PC-9 (cell line): ENCODE measurements at regions not wholly inside any gene's neighbourhood (a gene's known extent, or its start where the extent isn't known, plus 50 kb on each side); places are given as distances from the start of the nearest gene placed in this dataset.

Experiments used
- BruUV-seq: library from RNA; stranded (reverse); fragments of 400-500 nt; replicated peaks from 2 replicates; lab custom pipeline; 2021; lab: Mats Ljungman, UMichigan
- CTCF ChIA-PET: fragments of 300-600 bp; sonication (Branson Sonifier 250); formaldehyde crosslinking; loops from one replicate; lab custom pipeline; 2022; ENCODE audit warnings: antibody characterized with exemption; lab: Charles Lee
- POLR2A ChIA-PET: fragments of 300-600 bp; sonication (Branson Sonifier 250); formaldehyde crosslinking; loops from one replicate; lab custom pipeline; 2022; ENCODE audit warnings: antibody characterized with exemption; ENCODE audit not compliant: unreplicated experiment; lab: Charles Lee
- DNase-seq, 2 experiments: peaks; one replicate each; pipeline versions ENCODE4 v3.0.0 to v3.0.0-alpha.2; 2015 to 2022; ENCODE audit warnings: mixed read lengths in 1 of 2
- H2AFZ ChIP-seq: fragments of 200-600 bp; sonication (generic); 2 replicates; pipeline ENCODE4 v1.8.1; 2017; ENCODE audit warnings: antibody characterized with exemption
- H3F3A ChIP-seq: fragments of 200-600 bp; sonication (generic); 2 replicates; pipeline ENCODE4 v1.8.1; 2017; ENCODE audit warnings: antibody characterized with exemption, mild to moderate bottlenecking, low read depth; ENCODE audit not compliant: insufficient read depth
- H3K27ac ChIP-seq: fragments of 200-600 bp; sonication (generic); 2 replicates; pipeline ENCODE4 v1.6.1; 2016; ENCODE audit warnings: mixed run types
- H3K27me3 ChIP-seq: fragments of 200-600 bp; sonication (generic); 2 replicates; pipeline ENCODE4 v1.6.1; 2016; ENCODE audit warnings: low read depth, mixed run types; ENCODE audit not compliant: insufficient read depth
- H3K36me3 ChIP-seq: fragments of 200-600 bp; sonication (generic); 2 replicates; pipeline ENCODE4 v1.6.1; 2016; ENCODE audit warnings: low read depth, mixed run types
- H3K4me1 ChIP-seq: fragments of 200-600 bp; sonication (generic); replicated peaks from 2 replicates; pipeline ENCODE4 v1.6.1; 2016; ENCODE audit warnings: mixed run types; ENCODE audit not compliant: insufficient read depth
- H3K4me2 ChIP-seq: fragments of 200-600 bp; sonication (generic); 2 replicates; pipeline ENCODE4 v1.6.1; 2017; ENCODE audit warnings: mixed run types
- H3K4me3 ChIP-seq: fragments of 200-600 bp; sonication (generic); 2 replicates; pipeline ENCODE4 v1.6.1; 2016; ENCODE audit warnings: mixed run types
- H3K79me2 ChIP-seq: fragments of 200-600 bp; sonication (generic); 2 replicates; pipeline ENCODE4 v1.6.1; 2017; ENCODE audit warnings: low read depth, mixed run types
- H3K9me2 ChIP-seq: fragments of 200-600 bp; sonication (generic); 2 replicates; pipeline ENCODE4 v1.8.1; 2017; ENCODE audit warnings: mild to moderate bottlenecking; ENCODE audit not compliant: insufficient read depth
- H3K9me3 ChIP-seq: fragments of 200-600 bp; sonication (generic); 2 replicates; pipeline ENCODE4 v1.8.1; 2016; ENCODE audit warnings: low read depth; ENCODE audit not compliant: insufficient read depth
- H4K20me1 ChIP-seq: fragments of 200-600 bp; sonication (generic); 2 replicates; pipeline ENCODE4 v1.8.1; 2017; ENCODE audit not compliant: insufficient read depth
- EZH2 ChIP-seq: fragments of 200-600 bp; sonication (generic); IDR thresholded peaks from 2 replicates; pipeline ENCODE4 v1.8.0; 2017; ENCODE audit warnings: antibody characterized with exemption, low read depth
- intact Hi-C: fragments of 100-400 bp; cut with micrococcal nuclease; formaldehyde crosslinking; loops from one replicate; pipeline ENCODE4 v1.10.0; 2022; ENCODE audit not compliant: unreplicated experiment
- TF ChIP-seq, protein P1 (sequence below): fragments of 200-600 bp; sonication (generic); conservative IDR thresholded peaks from 2 replicates; pipeline ENCODE4 v1.6.1; 2017; ENCODE audit warnings: mixed run types, antibody characterized with exemption, mild to moderate bottlenecking, moderate library complexity

DNA sequence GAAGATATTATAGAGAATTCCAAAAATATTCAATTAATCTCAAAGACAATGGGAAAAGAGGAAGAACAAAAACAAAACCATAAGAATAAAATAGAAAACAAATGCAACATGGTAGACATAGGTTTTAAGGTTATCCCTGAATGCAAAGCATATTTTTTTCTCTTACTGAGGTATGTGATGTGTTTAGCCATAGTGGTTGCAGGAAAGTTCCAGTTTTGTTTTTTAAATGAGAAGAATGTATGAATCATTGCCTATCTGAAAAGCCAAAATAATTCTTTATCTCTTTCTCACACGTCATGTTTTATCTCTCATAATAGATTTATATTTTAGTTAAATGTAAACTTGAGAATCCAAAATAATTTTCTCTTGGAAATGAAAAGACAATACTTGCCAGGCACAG lies 2591.7 kb upstream of the PCDH20 start:
- H3K4me1 ChIP-seq, result no peaks in the 10 kb centered on the region
- DNase-seq, result no peak
- no peak overlapping the region for H3K4me3 ChIP-seq
- ChIA-PET CTCF (no interaction called here), POLR2A (no interaction called here)
- H3K9me2 ChIP-seq, result no peaks in the 10 kb centered on the region; the same call in 1 of the 2 replicates
- no peaks in the 10 kb centered on the region for H3K79me2 ChIP-seq
- no peak overlapping the region for H3K4me2 ChIP-seq
- H3K36me3 ChIP-seq, result no peaks in the 10 kb centered on the region
- H3K27ac ChIP-seq, result no peak overlapping the region
- TF ChIP-seq, protein P1, sequence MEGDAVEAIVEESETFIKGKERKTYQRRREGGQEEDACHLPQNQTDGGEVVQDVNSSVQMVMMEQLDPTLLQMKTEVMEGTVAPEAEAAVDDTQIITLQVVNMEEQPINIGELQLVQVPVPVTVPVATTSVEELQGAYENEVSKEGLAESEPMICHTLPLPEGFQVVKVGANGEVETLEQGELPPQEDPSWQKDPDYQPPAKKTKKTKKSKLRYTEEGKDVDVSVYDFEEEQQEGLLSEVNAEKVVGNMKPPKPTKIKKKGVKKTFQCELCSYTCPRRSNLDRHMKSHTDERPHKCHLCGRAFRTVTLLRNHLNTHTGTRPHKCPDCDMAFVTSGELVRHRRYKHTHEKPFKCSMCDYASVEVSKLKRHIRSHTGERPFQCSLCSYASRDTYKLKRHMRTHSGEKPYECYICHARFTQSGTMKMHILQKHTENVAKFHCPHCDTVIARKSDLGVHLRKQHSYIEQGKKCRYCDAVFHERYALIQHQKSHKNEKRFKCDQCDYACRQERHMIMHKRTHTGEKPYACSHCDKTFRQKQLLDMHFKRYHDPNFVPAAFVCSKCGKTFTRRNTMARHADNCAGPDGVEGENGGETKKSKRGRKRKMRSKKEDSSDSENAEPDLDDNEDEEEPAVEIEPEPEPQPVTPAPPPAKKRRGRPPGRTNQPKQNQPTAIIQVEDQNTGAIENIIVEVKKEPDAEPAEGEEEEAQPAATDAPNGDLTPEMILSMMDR, result no peak
- no peak for TF ChIP-seq EZH2
- H3F3A ChIP-seq, result no peaks in the 10 kb centered on the region
- H3K27me3 ChIP-seq, result no peaks in the 10 kb centered on the region
- intact Hi-C loops, result no loop called here
- no peaks in the 10 kb centered on the region for H3K9me3 ChIP-seq
- no peak overlapping the region for H2AFZ ChIP-seq
- BruUV-seq, result no TSS peak
- H4K20me1 ChIP-seq, result no peaks in the 10 kb centered on the region; the same call in 1 of the 2 replicates

DNA sequence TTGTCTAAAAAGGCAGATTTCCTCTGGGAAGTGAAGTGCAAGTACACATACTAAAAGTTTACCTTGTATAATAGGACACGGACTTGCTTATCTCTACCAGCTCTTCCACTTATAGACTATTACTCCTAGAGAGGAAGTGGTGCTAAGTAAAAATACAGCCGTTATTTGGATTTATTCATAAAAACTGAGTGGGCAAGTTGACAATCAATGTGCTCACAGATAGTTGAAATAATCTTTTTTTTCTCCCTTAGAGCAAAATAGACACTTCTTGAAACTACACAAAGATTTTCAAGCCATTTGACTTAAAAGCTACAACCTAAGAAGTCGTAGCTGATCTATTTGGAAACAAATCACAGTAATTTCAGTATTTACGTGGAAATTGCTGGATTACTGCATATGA lies 2584.7 kb upstream of the PCDH20 start:
- H3K27me3 ChIP-seq, result no peaks in the 10 kb centered on the region
- H4K20me1 ChIP-seq, result no peaks in the 10 kb centered on the region
- H3K4me2 ChIP-seq, result no peak overlapping the region
- H3K79me2 ChIP-seq, result no peaks in the 10 kb centered on the region
- TF ChIP-seq EZH2, result no peak
- TF ChIP-seq, protein P1, result no peak
- no peak for DNase-seq
- intact Hi-C loops, result no loop called here
- no peaks in the 10 kb centered on the region for H3K36me3 ChIP-seq
- ChIA-PET POLR2A (no interaction called here), CTCF (no interaction called here)
- H3K4me1 ChIP-seq, result no peaks in the 10 kb centered on the region
- no peaks in the 10 kb centered on the region; the same call in 1 of the 2 replicates for H3K9me3 ChIP-seq
- no peaks in the 10 kb centered on the region for H3F3A ChIP-seq
- H3K9me2 ChIP-seq, result 0 out of 2 replicates have a peak, but pooled peaks cover 7% of the 10 kb centered on the region
- H3K27ac ChIP-seq, result no peak overlapping the region
- BruUV-seq, result no TSS peak
- H3K4me3 ChIP-seq, result no peak overlapping the region
- no peak overlapping the region for H2AFZ ChIP-seq

- intact Hi-C loops, result no loop called here
- no peak overlapping the region for H3K27ac ChIP-seq
- TF ChIP-seq, protein P1, result no peak
- no peak for TF ChIP-seq EZH2
- no peaks in the 10 kb centered on the region; the same call in 1 of the 2 replicates for H3K9me3 ChIP-seq
- 0 out of 2 replicates have a peak, but pooled peaks cover 7% of the 10 kb centered on the region for H3K9me2 ChIP-seq
- H3K4me1 ChIP-seq, result no peaks in the 10 kb centered on the region
- no peaks in the 10 kb centered on the region for H3F3A ChIP-seq
- no peak for DNase-seq
- H3K4me2 ChIP-seq, result no peak overlapping the region
- no peaks in the 10 kb centered on the region for H4K20me1 ChIP-seq
- no peak overlapping the region for H3K4me3 ChIP-seq
- no peaks in the 10 kb centered on the region for H3K27me3 ChIP-seq
- ChIA-PET CTCF (no interaction called here), POLR2A (no interaction called here)
- H3K36me3 ChIP-seq, result no peaks in the 10 kb centered on the region
- BruUV-seq, result no TSS peak
- no peak overlapping the region for H2AFZ ChIP-seq
- no peaks in the 10 kb centered on the region for H3K79me2 ChIP-seq
These were observed 2584.1 kb upstream of the PCDH20 start for GRCh38 chr13:63999614-64000305.
